ENCODE measurements at regions not wholly inside any gene's neighbourhood (a gene's known extent, or its start where the extent isn't known, plus 50 kb on each side); places are given as distances from the start of the nearest gene placed in this dataset.
A peak's percentile ranks its signal among the peaks of the same experiment; 100 is the strongest.

- Histone ChIP-seq H3K9me3 (no peaks in the 10 kb centered on the region), H3K27me3 (no peaks in the 10 kb centered on the region), H3K36me3 (no peaks in the 10 kb centered on the region), H3K4me1 (peaks cover 0 to 30% (median 8%) of the 10 kb centered on the region in 4 donors), H3K4me3 (no peak overlapping the region), H3K27ac (peak overlapping the region in 1 of 4 donors; percentile 91)
- DNase-seq (ENCODE audit: low spot score in 2 of 2), result no peak
- TF ChIP-seq EP300 (IDR thresholded peaks at IDR 0.05) (no peak), CTCF (IDR thresholded peaks at IDR 0.05) (peak; percentile 64 to 75 (median 67))
- WGBS, 2 donors, result 51 to 53% methylated on average over 9 to 14 of the region's 18 CpGs
Observed at GRCh38 chr16:85296859-85297660, 184.8 kb upstream of the CIBAR2 start.

- Histone ChIP-seq H3K9me3 (no peaks in the 10 kb centered on the region), H3K27ac (no peak overlapping the region), H3K4me3 (no peak overlapping the region), H3K36me3 (no peaks in the 10 kb centered on the region), H3K27me3 (no peaks in the 10 kb centered on the region), H3K4me1 (peaks cover 0 to 24% (median 8%) of the 10 kb centered on the region in 4 donors)
- no peak for DNase-seq (ENCODE audit: low spot score in 2 of 2)
- 91 to 93% methylated on average over 9 of the region's 9 CpGs for WGBS, 2 donors
- TF ChIP-seq EP300 (IDR thresholded peaks at IDR 0.05) (no peak), CTCF (IDR thresholded peaks at IDR 0.05) (no peak), POLR2A (IDR thresholded peaks at IDR 0.05) (no peak)
Observed at GRCh38 chr16:85297881-85298280, 185.6 kb upstream of the CIBAR2 start.

- no peaks in the 10 kb centered on the region for H3K27me3 ChIP-seq
- no peak overlapping the region for H3K27ac ChIP-seq
- WGBS, 2 donors, result 85 to 89% methylated on average over 20 of the region's 20 CpGs
- TF ChIP-seq EP300 (IDR thresholded peaks at IDR 0.05) (no peak), POLR2A (IDR thresholded peaks at IDR 0.05) (no peak), CTCF (IDR thresholded peaks at IDR 0.05) (no peak)
- no peaks in the 10 kb centered on the region for H3K9me3 ChIP-seq
- H3K36me3 ChIP-seq, result no peaks in the 10 kb centered on the region
- no peak for DNase-seq (ENCODE audit: low spot score in 2 of 2)
- H3K4me3 ChIP-seq, result no peak overlapping the region
- peaks cover 0 to 33% (median 11%) of the 10 kb centered on the region in 4 donors for H3K4me1 ChIP-seq
Observed at GRCh38 chr16:85300406-85300968, 188.2 kb upstream of the CIBAR2 start.

- no peak for DNase-seq (ENCODE audit: low spot score in 2 of 2)
- Histone ChIP-seq H3K9me3 (no peaks in the 10 kb centered on the region), H3K27ac (no peak overlapping the region), H3K4me1 (peaks cover 0 to 40% (median 18%) of the 10 kb centered on the region in 4 donors), H3K4me3 (no peak overlapping the region), H3K36me3 (no peaks in the 10 kb centered on the region), H3K27me3 (no peaks in the 10 kb centered on the region)
- WGBS, 2 donors, result 65 to 82% methylated on average over 6 of the region's 6 CpGs
- TF ChIP-seq CTCF (IDR thresholded peaks at IDR 0.05) (no peak), POLR2A (IDR thresholded peaks at IDR 0.05) (no peak), EP300 (IDR thresholded peaks at IDR 0.05) (no peak)
Observed at GRCh38 chr16:85301231-85301630, 189.0 kb upstream of the CIBAR2 start.
